ENCODE measurements at regions not wholly inside any gene's neighbourhood (a gene's known extent, or its start where the extent isn't known, plus 50 kb on each side); places are given as distances from the start of the nearest gene placed in this dataset.

GRCh38 chr14:54048311-54048710 lies 91.7 kb upstream of the BMP4 start:
- Histone ChIP-seq H3K27ac (no peak overlapping the region), H3K4me1 (no peaks in the 10 kb centered on the region), H3K27me3 (no peaks in the 10 kb centered on the region), H3K4me3 (no peak overlapping the region), H3K36me3 (no peaks in the 10 kb centered on the region), H3K9me3 (no peaks in the 10 kb centered on the region)
- TF ChIP-seq, protein P1, sequence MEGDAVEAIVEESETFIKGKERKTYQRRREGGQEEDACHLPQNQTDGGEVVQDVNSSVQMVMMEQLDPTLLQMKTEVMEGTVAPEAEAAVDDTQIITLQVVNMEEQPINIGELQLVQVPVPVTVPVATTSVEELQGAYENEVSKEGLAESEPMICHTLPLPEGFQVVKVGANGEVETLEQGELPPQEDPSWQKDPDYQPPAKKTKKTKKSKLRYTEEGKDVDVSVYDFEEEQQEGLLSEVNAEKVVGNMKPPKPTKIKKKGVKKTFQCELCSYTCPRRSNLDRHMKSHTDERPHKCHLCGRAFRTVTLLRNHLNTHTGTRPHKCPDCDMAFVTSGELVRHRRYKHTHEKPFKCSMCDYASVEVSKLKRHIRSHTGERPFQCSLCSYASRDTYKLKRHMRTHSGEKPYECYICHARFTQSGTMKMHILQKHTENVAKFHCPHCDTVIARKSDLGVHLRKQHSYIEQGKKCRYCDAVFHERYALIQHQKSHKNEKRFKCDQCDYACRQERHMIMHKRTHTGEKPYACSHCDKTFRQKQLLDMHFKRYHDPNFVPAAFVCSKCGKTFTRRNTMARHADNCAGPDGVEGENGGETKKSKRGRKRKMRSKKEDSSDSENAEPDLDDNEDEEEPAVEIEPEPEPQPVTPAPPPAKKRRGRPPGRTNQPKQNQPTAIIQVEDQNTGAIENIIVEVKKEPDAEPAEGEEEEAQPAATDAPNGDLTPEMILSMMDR (IDR thresholded peaks at IDR 0.05): no peak
- intact Hi-C loops (cut with DNase I): no loop called here
- peak in 1 of 4 donors; percentile 39 for DNase-seq
- ATAC-seq: no peak

- DNase-seq: no peak
- TF ChIP-seq, protein P1 (IDR thresholded peaks at IDR 0.05): no peak
- intact Hi-C loops (cut with DNase I): no loop called here
- Histone ChIP-seq H3K9me3 (no peaks in the 10 kb centered on the region), H3K4me3 (no peak overlapping the region), H3K4me1 (no peaks in the 10 kb centered on the region), H3K36me3 (no peaks in the 10 kb centered on the region), H3K27me3 (no peaks in the 10 kb centered on the region), H3K27ac (no peak overlapping the region)
- ATAC-seq: no peak
Observed at GRCh38 chr14:54048736-54049135, 92.1 kb upstream of the BMP4 start.

DNA sequence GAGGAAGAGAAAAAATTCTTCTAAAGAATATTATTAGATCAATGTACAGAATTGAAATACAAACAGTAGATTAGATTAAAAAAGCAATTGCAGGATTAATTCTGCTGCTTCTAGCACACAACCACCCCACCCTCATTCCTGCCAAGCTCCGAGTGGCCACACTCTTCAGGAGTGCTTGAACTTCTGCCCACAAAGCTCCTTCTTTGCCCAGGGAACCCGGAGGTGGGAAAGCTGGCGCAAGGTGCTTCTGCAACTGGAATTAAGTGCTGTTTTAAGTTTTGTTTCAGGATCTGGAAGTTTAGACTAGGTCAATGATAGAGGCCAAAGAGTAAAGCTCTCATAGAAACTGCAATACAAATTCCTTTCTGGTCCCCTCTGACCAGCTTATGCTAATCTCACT lies 94.1 kb upstream of the BMP4 start:
- H3K4me1 ChIP-seq: no peaks in the 10 kb centered on the region
- H3K36me3 ChIP-seq: no peaks in the 10 kb centered on the region
- H3K27me3 ChIP-seq: no peaks in the 10 kb centered on the region
- H3K9me3 ChIP-seq: no peaks in the 10 kb centered on the region
- TF ChIP-seq, protein P1 (IDR thresholded peaks at IDR 0.05): no peak
- DNase-seq (peak in 3 of 4 donors; percentile 27 to 74 (median 66)), ATAC-seq (peak; percentile 92)
- H3K4me3 ChIP-seq: no peak overlapping the region
- intact Hi-C loops (cut with DNase I): no loop called here
- H3K27ac ChIP-seq: peak overlapping the region; percentile 21 to 53

- TF ChIP-seq, protein P1 (IDR thresholded peaks at IDR 0.05): no peak
- Histone ChIP-seq H3K4me3 (no peak overlapping the region), H3K27me3 (no peaks in the 10 kb centered on the region), H3K4me1 (no peaks in the 10 kb centered on the region), H3K27ac (no peak overlapping the region), H3K9me3 (no peaks in the 10 kb centered on the region), H3K36me3 (no peaks in the 10 kb centered on the region)
- intact Hi-C loops (cut with DNase I): no loop called here
- DNase-seq (peak in 2 of 4 donors; percentile 25 to 36), ATAC-seq (no peak)
Observed at GRCh38 chr14:54052696-54053385, 96.2 kb upstream of the BMP4 start.

DNA sequence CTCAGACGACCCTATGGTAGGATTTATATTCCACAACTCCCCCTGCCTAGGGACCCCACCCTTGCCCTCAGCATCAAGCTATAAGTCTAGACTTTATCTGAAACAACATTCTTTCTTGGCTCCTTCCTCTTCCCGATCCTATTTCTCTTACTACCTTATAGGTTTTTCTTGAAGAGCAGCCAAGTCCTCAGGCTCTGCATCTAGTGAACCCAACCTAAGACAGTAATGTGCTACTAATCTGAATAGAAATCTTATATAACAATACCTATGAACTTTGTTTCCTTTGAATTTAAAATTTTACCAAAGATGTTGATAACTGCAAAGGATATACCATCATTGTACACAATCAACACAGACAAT lies 96.7 kb upstream of the BMP4 start:
- intact Hi-C loops (cut with DNase I): no loop called here
- TF ChIP-seq, protein P1 (IDR thresholded peaks at IDR 0.05): no peak
- H3K4me1 ChIP-seq: no peaks in the 10 kb centered on the region
- H3K27me3 ChIP-seq: no peaks in the 10 kb centered on the region
- no peaks in the 10 kb centered on the region for H3K9me3 ChIP-seq
- DNase-seq: no peak
- ATAC-seq: no peak
- no peak overlapping the region for H3K4me3 ChIP-seq
- no peaks in the 10 kb centered on the region for H3K36me3 ChIP-seq
- no peak overlapping the region for H3K27ac ChIP-seq

All from left lung (tissue), 4 donors.